Heart right ventricle (tissue), 16 donors: ENCODE measurements at regions not wholly inside any gene's neighbourhood (a gene's known extent, or its start where the extent isn't known, plus 50 kb on each side); places are given as distances from the start of the nearest gene placed in this dataset.
A peak's percentile ranks its signal among the peaks of the same experiment; 100 is the strongest.

ENCODE experiments used
- ATAC-seq, 8 donors: fragments of 200-7000 bp; cut with Tn5 transposase; one replicate each; pipeline ENCODE4 v1.9.1; 2020; ENCODE audit warnings: mild to moderate bottlenecking in 8 of 8, moderate library complexity in 8 of 8, moderate number of reproducible peaks in 1 of 8
- DNase-seq, 2 donors: peaks; one replicate each; pipeline ENCODE4 v3.0.0-alpha.2; 2020
- H3K27ac ChIP-seq, 10 donors: fragments of 200-600 bp; sonication (generic) in 2 of 10; one replicate each; pipeline versions ENCODE4 v1.5.0 to v1.8.0; 2020 to 2022; ENCODE audit warnings: mild to moderate bottlenecking in 3 of 10
- H3K27me3 ChIP-seq, 7 donors: fragments of 200-600 bp; one replicate each; pipeline ENCODE4 v1.8.0; 2021 to 2022; ENCODE audit warnings: mild to moderate bottlenecking in 2 of 7
- H3K36me3 ChIP-seq, 9 donors: fragments of 200-600 bp; sonication (generic) in 1 of 9; one replicate each; pipeline versions ENCODE4 v1.5.0 to v1.8.0; 2020 to 2022; ENCODE audit warnings: mild to moderate bottlenecking in 2 of 9
- H3K4me1 ChIP-seq, 9 donors: fragments of 200-600 bp; sonication (generic) in 1 of 9; one replicate each; pipeline versions ENCODE4 v1.5.0 to v1.8.0; 2020 to 2022; ENCODE audit warnings: mild to moderate bottlenecking in 4 of 9
- H3K4me3 ChIP-seq, 10 donors: fragments of 200-600 bp; sonication (generic) in 2 of 10; one replicate each; pipeline versions ENCODE4 v1.5.0 to v1.8.0; 2020 to 2022; ENCODE audit warnings: mild to moderate bottlenecking in 7 of 10, moderate library complexity in 2 of 10
- H3K9me3 ChIP-seq, 11 donors: fragments of 200-600 bp in 10 of 11; sonication (generic) in 2 of 11; one replicate each; pipeline versions ENCODE4 v1.5.0 to v1.8.0; 2013 to 2022; ENCODE audit warnings: mild to moderate bottlenecking in 2 of 11, control low read depth in 1 of 11, moderate library complexity in 1 of 11
- WGBS, 2 donors: extraction: QIAGEN DNeasy Blood & Tissue Kit; methylation state at CpG; one replicate each; pipeline ENCODE4 v1.1.7; 2013; ENCODE audit warnings: inconsistent platforms in 1 of 2; 5-methylcytosine and 5-hydroxymethylcytosine counted together
- intact Hi-C, 10 donors: fragments of 100-400 bp; cut with DNase I; formaldehyde crosslinking; loops; one replicate each; pipeline versions ENCODE4 v1.11.1 to v1.14.2; 2022
- TF ChIP-seq, protein P1 (sequence below), 9 donors: fragments of 200-600 bp; sonication (generic) in 2 of 9; IDR thresholded peaks; one replicate each; pipeline versions ENCODE4 v1.5.0 to v1.8.0; 2021 to 2022; ENCODE audit warnings: antibody characterized with exemption in 9 of 9, mild to moderate bottlenecking in 5 of 9, moderate library complexity in 1 of 9
- donor health status: Arrhythmogenic right ventricular cardiomyopathy.
- donor health status: ischemic (EF 13 %, LVEDD 7.1; RV severe dilation, severe dysfunction).
- donor health status: healthy with polysubstance abuse.
- donor health status: DM: no; HTN: yes; CAD: no.
- donor health status: DM: no; HTN: no; CAD: no.
- donor health status: ischemic (EF 25% LVEDD 6.9; RV normal size, moderate dysfunction).
- donor health status: ischemic (EF 25% LVEDD 5.7; RV mildly dilated, moderate dysfunction).
- donor health status: healthy.
- donor health status: DM: yes; HTN: yes; CAD: no.
- donor health status: Ischemic cardiomyopathy.
- donor health status: ischemic (EF 35%, LVEDD 5.7; RV mildly dilated, moderate dysfunction).
- donor health status: nonischemic (EF 11% LVEDD 7.7; RV severe dilation, severe dysfunction).
- donor health status: DM: yes; HTN: yes; CAD: no.
- donor health status: PGD.
- donor health status: ischemic (EF 29% LVEDD 5.4; RV normal size, mild dysfunction).
- donor health status: nonischemic (EF 23%, LVEDD 6.1; RV moderate dilation, normal function).

DNA sequence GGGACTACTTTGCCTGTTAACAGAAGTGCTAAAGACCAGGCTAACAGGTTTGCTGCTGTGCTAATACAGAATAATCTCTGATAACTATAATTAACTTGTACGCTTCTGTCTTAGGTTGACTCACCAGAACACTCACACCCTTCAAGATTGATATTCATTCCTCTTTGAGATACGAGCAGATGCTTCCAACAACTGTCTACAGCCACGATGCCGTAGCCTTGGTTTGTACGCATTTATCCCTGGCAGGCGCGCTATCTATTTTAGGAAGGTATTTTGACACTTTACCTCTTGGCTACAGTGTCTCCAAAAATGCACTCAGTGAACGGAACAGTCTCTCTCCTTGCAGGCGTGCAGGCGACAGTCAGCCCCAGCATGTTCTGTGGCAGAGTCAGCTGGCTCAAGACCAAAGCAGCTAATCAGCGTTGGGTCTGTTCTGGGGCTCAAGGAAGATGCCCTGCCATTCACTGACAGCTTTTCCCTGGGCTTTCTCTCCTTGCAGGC is 146.4 kb upstream of the PRICKLE1 start:
- intact Hi-C loops: loop anchor here in 3 of 10 donors (2.0 to 10.0 kb wide), 4 partner anchors 51 to 151 kb away; partner anchors contain the start of gene PRICKLE1 (in 1 of the 3)
- WGBS, 2 donors: 22 to 36% methylated on average over 11 of the region's 11 CpGs
- H3K4me3 ChIP-seq: peak overlapping the region in 6 of 10 donors; percentile 11 to 36 (median 24)
- no peaks in the 10 kb centered on the region for H3K36me3 ChIP-seq
- TF ChIP-seq, protein P1, sequence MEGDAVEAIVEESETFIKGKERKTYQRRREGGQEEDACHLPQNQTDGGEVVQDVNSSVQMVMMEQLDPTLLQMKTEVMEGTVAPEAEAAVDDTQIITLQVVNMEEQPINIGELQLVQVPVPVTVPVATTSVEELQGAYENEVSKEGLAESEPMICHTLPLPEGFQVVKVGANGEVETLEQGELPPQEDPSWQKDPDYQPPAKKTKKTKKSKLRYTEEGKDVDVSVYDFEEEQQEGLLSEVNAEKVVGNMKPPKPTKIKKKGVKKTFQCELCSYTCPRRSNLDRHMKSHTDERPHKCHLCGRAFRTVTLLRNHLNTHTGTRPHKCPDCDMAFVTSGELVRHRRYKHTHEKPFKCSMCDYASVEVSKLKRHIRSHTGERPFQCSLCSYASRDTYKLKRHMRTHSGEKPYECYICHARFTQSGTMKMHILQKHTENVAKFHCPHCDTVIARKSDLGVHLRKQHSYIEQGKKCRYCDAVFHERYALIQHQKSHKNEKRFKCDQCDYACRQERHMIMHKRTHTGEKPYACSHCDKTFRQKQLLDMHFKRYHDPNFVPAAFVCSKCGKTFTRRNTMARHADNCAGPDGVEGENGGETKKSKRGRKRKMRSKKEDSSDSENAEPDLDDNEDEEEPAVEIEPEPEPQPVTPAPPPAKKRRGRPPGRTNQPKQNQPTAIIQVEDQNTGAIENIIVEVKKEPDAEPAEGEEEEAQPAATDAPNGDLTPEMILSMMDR (IDR thresholded peaks at IDR 0.05): no peak
- no peaks in the 10 kb centered on the region for H3K9me3 ChIP-seq
- peak overlapping the region; percentile 2 to 84 (median 76) for H3K27ac ChIP-seq
- H3K4me1 ChIP-seq: peaks cover 0 to 41% (median 10%) of the 10 kb centered on the region in 9 donors
- ATAC-seq (peak; percentile 85 to 97 (median 94)), DNase-seq (peak; percentile 55 to 73)
- no peaks in the 10 kb centered on the region for H3K27me3 ChIP-seq

DNA sequence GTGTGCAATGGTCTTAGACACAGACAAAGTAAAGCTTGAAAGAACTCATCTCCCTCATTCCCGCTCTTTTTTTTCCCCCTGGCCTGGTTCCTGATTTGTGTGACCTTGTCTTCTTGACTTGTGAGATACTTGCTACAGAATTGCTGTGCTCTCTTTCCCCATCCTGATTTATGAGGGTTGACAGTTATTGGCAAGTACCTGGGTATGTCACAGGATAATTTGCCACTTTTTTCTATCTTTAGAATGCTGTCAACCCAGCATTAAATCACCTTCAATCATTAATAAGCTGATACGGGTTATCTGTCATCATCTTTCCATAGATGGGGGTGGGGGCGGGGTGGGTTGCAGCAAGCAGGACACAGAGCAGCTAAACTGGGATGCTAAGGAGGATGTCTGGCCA is 144.4 kb upstream of the PRICKLE1 start:
- no peak for ATAC-seq
- Histone ChIP-seq H3K4me3 (no peak overlapping the region), H3K27me3 (no peaks in the 10 kb centered on the region), H3K9me3 (no peaks in the 10 kb centered on the region), H3K36me3 (no peaks in the 10 kb centered on the region), H3K27ac (no peak overlapping the region), H3K4me1 (peaks cover 0 to 36% (median 10%) of the 10 kb centered on the region in 9 donors)
- TF ChIP-seq, protein P1 (IDR thresholded peaks at IDR 0.05): no peak
- DNase-seq: no peak
- 54 to 83% methylated on average over 3 of the region's 3 CpGs for WGBS, 2 donors
- intact Hi-C loops: loop anchor here in 1 of 10 donors (10.0 kb wide), 1 partner anchor 149 kb away; the partner anchor contains the start of gene PRICKLE1

DNA sequence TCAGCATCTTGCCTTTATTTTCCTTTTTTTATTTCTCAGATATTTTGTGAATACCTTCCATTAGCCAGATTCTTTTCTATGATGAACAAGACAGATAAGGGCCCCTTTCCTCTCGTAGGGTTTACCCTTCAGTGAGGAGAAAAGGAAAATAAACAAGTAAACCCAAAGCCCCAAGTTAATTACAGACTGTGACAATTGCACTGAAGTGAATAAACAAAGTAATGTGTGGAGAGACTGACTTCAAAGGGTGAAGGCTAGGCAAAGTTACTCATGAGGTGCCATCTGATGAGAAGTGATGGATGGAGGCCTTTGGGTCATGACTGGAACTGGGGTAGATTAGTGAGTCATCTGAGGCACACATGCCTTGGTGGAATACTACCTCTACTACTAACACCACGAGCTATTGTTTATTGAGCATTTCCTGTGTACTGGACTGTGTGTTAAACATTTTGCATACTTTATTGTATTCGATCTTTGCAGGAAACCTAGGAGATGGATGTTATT is 143.4 kb upstream of the PRICKLE1 start:
- no peaks in the 10 kb centered on the region for H3K27me3 ChIP-seq
- 65 to 76% methylated on average over 3 of the region's 3 CpGs for WGBS, 2 donors
- TF ChIP-seq, protein P1 (IDR thresholded peaks at IDR 0.05): no peak
- no peak overlapping the region for H3K27ac ChIP-seq
- ATAC-seq (no peak), DNase-seq (no peak)
- H3K4me3 ChIP-seq: no peak overlapping the region
- no peaks in the 10 kb centered on the region for H3K9me3 ChIP-seq
- intact Hi-C loops: loop anchor here in 1 of 10 donors (10.0 kb wide), 1 partner anchor 148 kb away; the partner anchor contains the start of gene PRICKLE1
- peaks cover 0 to 30% (median 10%) of the 10 kb centered on the region in 9 donors for H3K4me1 ChIP-seq
- no peaks in the 10 kb centered on the region for H3K36me3 ChIP-seq

DNA sequence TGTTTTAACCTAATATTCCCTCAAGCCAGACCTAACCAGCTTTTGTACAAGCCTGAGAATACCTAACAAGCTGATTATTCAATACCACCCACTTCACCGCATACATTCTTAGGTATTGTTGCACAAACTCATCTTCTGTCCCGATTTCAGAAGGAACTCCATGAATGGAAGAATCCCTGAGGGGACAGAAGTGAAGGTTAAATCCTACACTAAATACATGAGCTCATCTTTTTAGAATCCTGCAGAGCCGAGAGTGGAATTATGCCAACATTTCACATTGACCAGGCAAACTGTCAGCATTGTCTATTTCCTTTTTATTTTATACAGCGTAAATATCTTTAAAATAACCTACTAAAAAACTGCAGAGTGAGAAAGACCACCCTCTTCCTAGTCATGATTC is 140.7 kb upstream of the PRICKLE1 start:
- peaks cover 0 to 7% (median 0%) of the 10 kb centered on the region in 9 donors for H3K4me1 ChIP-seq
- no peaks in the 10 kb centered on the region for H3K27me3 ChIP-seq
- no peak overlapping the region for H3K4me3 ChIP-seq
- no peaks in the 10 kb centered on the region for H3K36me3 ChIP-seq
- intact Hi-C loops: loop anchor here in 1 of 10 donors (10.0 kb wide), 1 partner anchor 145 kb away; the partner anchor contains the start of gene PRICKLE1
- no peak overlapping the region for H3K27ac ChIP-seq
- DNase-seq (no peak), ATAC-seq (peak in 1 of 8 donors; percentile 56)
- 33 to 47% methylated on average over 4 of the region's 4 CpGs for WGBS, 2 donors
- H3K9me3 ChIP-seq: peaks cover 0 to 19% (median 11%) of the 10 kb centered on the region in 11 donors
- TF ChIP-seq, protein P1 (IDR thresholded peaks at IDR 0.05): no peak
